Urinary bladder (tissue), 3 donors: ENCODE measurements at regions not wholly inside any gene's neighbourhood (a gene's known extent, or its start where the extent isn't known, plus 50 kb on each side); places are given as distances from the start of the nearest gene placed in this dataset.
"Not testable (repeated sequence)": the region's sequence is repeated elsewhere in the genome, so short reads cannot be mapped to it uniquely, and the experiment has no call there.

Source experiments
- DNase-seq: peaks from one replicate; pipeline ENCODE4 v3.0.0-alpha.2; 2015; ENCODE audit errors: extremely low spot score
- H3K27ac ChIP-seq: one replicate; pipeline ENCODE4 v1.5.1; 2013; ENCODE audit warnings: low read depth, mild to moderate bottlenecking, moderate library complexity
- H3K36me3 ChIP-seq: one replicate; pipeline ENCODE4 v1.6.1; 2013; ENCODE audit warnings: mild to moderate bottlenecking, moderate library complexity; ENCODE audit not compliant: insufficient read depth
- H3K4me1 ChIP-seq: one replicate; pipeline ENCODE4 v1.6.1; 2013; ENCODE audit warnings: mild to moderate bottlenecking, moderate library complexity; ENCODE audit not compliant: insufficient read depth
- H3K4me3 ChIP-seq: one replicate; pipeline ENCODE4 v1.5.1; 2013; ENCODE audit warnings: low read depth, low read length
- WGBS: extraction: QIAGEN DNeasy Blood & Tissue Kit; methylation state at CpG from one replicate; pipeline ENCODE4 v1.1.7; 2013; 5-methylcytosine and 5-hydroxymethylcytosine counted together
- donor health status: healthy with polysubstance abuse.
- donor health status: healthy.

GRCh38 chr2:111263380-111264017 is 142.8 kb downstream of the BCL2L11 start:
- not testable (repeated sequence) for DNase-seq, H3K36me3 ChIP-seq, H3K27ac ChIP-seq, H3K4me1 ChIP-seq, H3K4me3 ChIP-seq
- WGBS = no CpG with 5 or more reads among the region's 7 CpGs

- not testable (repeated sequence) for H3K4me3 ChIP-seq, H3K27ac ChIP-seq, DNase-seq, H3K4me1 ChIP-seq, H3K36me3 ChIP-seq
- 97% methylated on average over 10 of the region's 11 CpGs for WGBS
Observed at GRCh38 chr2:111264956-111265355, 144.2 kb downstream of the BCL2L11 start.

- not testable (repeated sequence) for H3K27ac ChIP-seq, DNase-seq, H3K36me3 ChIP-seq, H3K4me3 ChIP-seq, H3K4me1 ChIP-seq
- WGBS = 89% methylated on average over 6 of the region's 6 CpGs
Observed at GRCh38 chr2:111266556-111266955, 145.8 kb downstream of the BCL2L11 start.

GRCh38 chr2:111267038-111267437 is 146.3 kb downstream of the BCL2L11 start:
- H3K36me3 ChIP-seq, H3K4me3 ChIP-seq, H3K4me1 ChIP-seq, DNase-seq, H3K27ac ChIP-seq: not testable (repeated sequence)
- 33% methylated on average over 14 of the region's 14 CpGs for WGBS

- H3K27ac ChIP-seq, H3K4me3 ChIP-seq, H3K36me3 ChIP-seq, H3K4me1 ChIP-seq, DNase-seq: not testable (repeated sequence)
- 100% methylated on average over 2 of the region's 4 CpGs for WGBS
Observed at GRCh38 chr2:111269761-111270323, 149.1 kb downstream of the BCL2L11 start.

GRCh38 chr2:111270569-111270968 is 149.9 kb downstream of the BCL2L11 start:
- not testable (repeated sequence) for H3K4me3 ChIP-seq

GRCh38 chr2:111271647-111272304 is 151.1 kb downstream of the BCL2L11 start:
- not testable (repeated sequence) for H3K36me3 ChIP-seq, H3K4me3 ChIP-seq, H3K4me1 ChIP-seq, H3K27ac ChIP-seq, DNase-seq
- 97% methylated on average over 5 of the region's 8 CpGs for WGBS

More at GRCh38 chr2:111270569-111270968, 149.9 kb downstream of the BCL2L11 start:
- not testable (repeated sequence) for DNase-seq, H3K4me1 ChIP-seq, H3K36me3 ChIP-seq, H3K27ac ChIP-seq
- 59% methylated on average over 1 of the region's 3 CpGs for WGBS

- H3K27ac ChIP-seq, H3K36me3 ChIP-seq, H3K4me1 ChIP-seq, DNase-seq, H3K4me3 ChIP-seq: not testable (repeated sequence)
- 62% methylated on average over 3 of the region's 7 CpGs for WGBS
Observed at GRCh38 chr2:111273007-111273406, 152.3 kb downstream of the BCL2L11 start.

- 81% methylated on average over 13 of the region's 15 CpGs for WGBS
Observed at GRCh38 chr2:111275047-111275853, 154.5 kb downstream of the BCL2L11 start.

GRCh38 chr2:111275854-111276171 is 155.1 kb downstream of the BCL2L11 start:
- not testable (repeated sequence) for DNase-seq, H3K27ac ChIP-seq, H3K4me3 ChIP-seq, H3K4me1 ChIP-seq, H3K36me3 ChIP-seq
- WGBS = 89% methylated on average over 2 of the region's 3 CpGs

More at GRCh38 chr2:111275047-111275853, 154.5 kb downstream of the BCL2L11 start:
- H3K4me1 ChIP-seq, H3K36me3 ChIP-seq, DNase-seq, H3K27ac ChIP-seq, H3K4me3 ChIP-seq: not testable (repeated sequence)

GRCh38 chr2:111278133-111278532 is 157.4 kb downstream of the BCL2L11 start:
- 100% methylated on average over 2 of the region's 3 CpGs for WGBS
- DNase-seq, H3K4me3 ChIP-seq, H3K36me3 ChIP-seq, H3K4me1 ChIP-seq, H3K27ac ChIP-seq: not testable (repeated sequence)

- not testable (repeated sequence) for DNase-seq, H3K4me1 ChIP-seq, H3K4me3 ChIP-seq, H3K27ac ChIP-seq, H3K36me3 ChIP-seq
- WGBS = 82% methylated on average over 2 of the region's 6 CpGs
Observed at GRCh38 chr2:111280709-111281286, 160.1 kb downstream of the BCL2L11 start.

- not testable (repeated sequence) for H3K27ac ChIP-seq, H3K4me3 ChIP-seq, H3K36me3 ChIP-seq, DNase-seq, H3K4me1 ChIP-seq
- no CpG with 5 or more reads among the region's 5 CpGs for WGBS
Observed at GRCh38 chr2:111282162-111282561, 161.4 kb downstream of the BCL2L11 start.
